ENCODE measurements at regions not wholly inside any gene's neighbourhood (a gene's known extent, or its start where the extent isn't known, plus 50 kb on each side); places are given as distances from the start of the nearest gene placed in this dataset.
"Not testable (repeated sequence)": the region's sequence is repeated elsewhere in the genome, so short reads cannot be mapped to it uniquely, and the experiment has no call there.

GRCh38 chr12:67539329-67539728, 109.2 kb upstream of the DYRK2 start:
- no peak for DNase-seq

- no peak for DNase-seq
These were observed 108.6 kb upstream of the DYRK2 start for GRCh38 chr12:67539946-67540345.

GRCh38 chr12:67540920-67541624, 107.5 kb upstream of the DYRK2 start:
- DNase-seq: no peak

- no peak for DNase-seq
These were observed 106.9 kb upstream of the DYRK2 start for GRCh38 chr12:67541625-67541991.

- DNase-seq: no peak
These were observed 105.3 kb upstream of the DYRK2 start for GRCh38 chr12:67543021-67543770.

GRCh38 chr12:67545298-67545697, 103.2 kb upstream of the DYRK2 start:
- DNase-seq: no peak

- no peak for DNase-seq
These were observed 101.8 kb upstream of the DYRK2 start for GRCh38 chr12:67546746-67547145.

GRCh38 chr12:67555075-67555717, 93.3 kb upstream of the DYRK2 start:
- not testable (repeated sequence) for DNase-seq

GRCh38 chr12:67558775-67559174, 89.8 kb upstream of the DYRK2 start:
- no peak for DNase-seq

GRCh38 chr12:67559751-67560150, 88.8 kb upstream of the DYRK2 start:
- DNase-seq: no peak

- no peak for DNase-seq
These were observed 85.8 kb upstream of the DYRK2 start for GRCh38 chr12:67562513-67563287.

- DNase-seq: no peak
These were observed 80.5 kb upstream of the DYRK2 start for GRCh38 chr12:67568055-67568454.

- no peak for DNase-seq
These were observed 76.1 kb upstream of the DYRK2 start for GRCh38 chr12:67572492-67572891.

- no peak for DNase-seq
These were observed 75.0 kb upstream of the DYRK2 start for GRCh38 chr12:67573566-67573965.

GRCh38 chr12:67578976-67579661, 69.4 kb upstream of the DYRK2 start:
- no peak for DNase-seq

GRCh38 chr12:67579662-67580003, 68.9 kb upstream of the DYRK2 start:
- no peak for DNase-seq

GRCh38 chr12:67582238-67582834, 66.2 kb upstream of the DYRK2 start:
- no peak for DNase-seq

- DNase-seq: no peak
These were observed 65.7 kb upstream of the DYRK2 start for GRCh38 chr12:67582844-67583243.

GRCh38 chr12:67586951-67587350, 61.6 kb upstream of the DYRK2 start:
- no peak for DNase-seq

- DNase-seq: no peak
These were observed 59.5 kb upstream of the DYRK2 start for GRCh38 chr12:67589078-67589477.

- DNase-seq: no peak
These were observed 58.3 kb upstream of the DYRK2 start for GRCh38 chr12:67590149-67590790.
